ENCODE measurements at regions not wholly inside any gene's neighbourhood (a gene's known extent, or its start where the extent isn't known, plus 50 kb on each side); places are given as distances from the start of the nearest gene placed in this dataset.

DNA sequence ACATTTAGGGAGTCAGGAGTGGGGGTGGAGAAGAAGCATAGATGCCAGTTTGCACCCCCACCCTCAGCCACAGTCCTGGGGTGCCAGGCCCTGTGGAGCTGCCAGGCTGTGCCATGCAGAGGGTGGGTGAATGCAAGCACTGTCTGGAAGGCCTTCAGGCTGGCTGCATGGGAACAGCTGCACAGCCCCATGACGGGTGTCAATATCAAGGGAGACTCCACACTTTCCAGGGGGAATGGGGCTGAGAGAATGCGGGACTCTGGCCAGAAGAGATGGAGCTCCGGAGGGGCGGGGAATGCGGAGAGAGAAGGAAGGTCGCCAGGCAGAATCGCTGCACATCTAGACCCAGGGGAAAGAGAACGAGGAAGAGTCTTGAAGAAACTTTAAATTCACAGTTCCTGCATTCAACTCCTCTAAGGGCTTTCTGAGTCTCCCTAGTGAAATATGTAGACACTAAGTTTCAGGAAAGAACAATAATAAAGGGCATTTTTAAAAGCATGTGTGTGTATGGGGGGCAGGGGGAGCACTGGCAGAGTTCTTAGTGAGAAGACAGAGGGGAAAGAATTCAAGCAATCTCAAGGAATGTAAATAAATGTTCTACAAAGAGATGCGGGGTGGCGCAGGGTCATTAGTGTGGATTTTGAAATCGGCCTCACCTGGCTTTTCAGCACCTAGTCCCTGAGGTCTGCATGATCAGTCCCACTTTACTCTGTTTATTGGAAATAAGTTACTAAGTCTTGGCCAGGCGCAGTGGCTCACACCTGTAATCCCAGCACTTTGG lies 59.1 kb downstream of the BOD1 start:
- DNase-seq = no peak

DNA sequence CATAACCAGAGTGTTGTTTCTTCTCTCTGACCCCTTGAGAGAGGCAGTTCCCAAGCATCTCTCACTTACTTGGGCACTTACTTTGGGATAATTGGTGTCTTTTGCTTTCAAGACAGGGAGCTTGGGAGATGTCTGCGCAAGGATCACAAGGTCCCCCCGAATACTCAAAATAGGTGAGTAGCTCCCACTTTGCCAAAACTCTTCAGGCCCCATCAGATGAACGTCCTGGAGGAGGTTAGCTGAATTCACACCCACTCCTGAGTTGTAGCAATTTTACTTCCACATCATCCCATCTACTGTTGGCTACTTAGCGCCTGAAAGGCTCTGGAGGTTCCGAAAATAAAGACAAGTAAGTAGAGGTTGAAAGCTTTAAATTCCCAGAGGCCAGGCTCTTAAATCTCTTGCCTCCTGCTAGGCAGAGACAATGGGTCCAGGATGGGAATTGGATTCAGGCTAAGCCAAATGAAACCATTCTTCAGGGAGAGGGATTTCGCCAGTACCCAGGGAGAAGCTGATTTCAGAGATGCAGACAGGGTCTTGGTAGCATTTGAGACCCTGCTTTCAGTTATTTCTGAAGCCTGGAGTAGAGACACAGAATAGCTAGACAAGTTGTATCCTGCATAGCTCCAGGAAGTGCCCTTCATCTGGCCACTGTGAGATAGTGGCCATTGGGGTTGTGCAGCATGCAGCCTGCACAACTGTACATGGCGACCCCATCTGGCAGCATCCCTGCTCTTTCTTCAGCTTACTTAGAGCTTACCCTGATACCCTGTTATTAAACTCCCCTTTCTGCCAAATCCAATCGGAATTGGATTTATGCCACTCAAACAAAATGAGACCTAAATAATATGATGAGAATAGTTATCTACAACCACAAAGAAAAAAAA lies 60.1 kb downstream of the BOD1 start:
- no peak for DNase-seq

DNA sequence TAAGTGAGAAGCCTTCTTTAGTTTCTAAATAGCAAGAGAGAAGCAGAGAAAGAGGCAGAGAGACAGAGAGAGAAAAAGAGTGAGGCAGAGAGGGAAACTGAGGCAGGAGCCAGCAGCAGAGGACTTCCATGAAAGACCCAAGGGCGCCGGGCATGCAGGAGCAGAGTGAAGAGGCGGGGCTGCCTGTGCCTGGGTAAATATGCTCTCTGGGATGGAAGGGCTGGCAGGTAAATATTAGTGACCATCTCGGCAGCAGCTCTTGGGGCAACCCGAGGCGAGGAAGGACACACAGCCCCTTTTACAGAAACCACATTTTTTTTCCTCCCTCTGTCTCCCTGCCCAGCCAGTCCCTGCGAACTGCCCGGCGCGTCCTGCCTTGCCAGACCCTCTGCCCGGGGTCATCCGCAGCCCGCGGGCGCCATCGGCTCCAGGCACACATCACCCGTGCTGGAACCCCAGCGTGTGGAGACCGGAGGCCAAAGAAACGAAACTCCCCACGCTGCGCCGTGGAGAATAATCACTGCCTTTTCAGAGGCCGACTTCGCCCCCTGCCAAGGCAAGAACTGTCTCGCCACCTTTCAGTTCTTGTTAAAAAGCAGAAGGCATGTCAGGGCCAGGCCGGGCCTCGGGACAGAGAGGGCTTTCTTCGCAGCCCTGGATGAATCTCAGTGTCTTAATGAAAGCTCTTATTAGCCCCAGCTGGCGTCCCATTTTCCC lies 61.3 kb downstream of the BOD1 start:
- peak; percentile 69 for DNase-seq

DNA sequence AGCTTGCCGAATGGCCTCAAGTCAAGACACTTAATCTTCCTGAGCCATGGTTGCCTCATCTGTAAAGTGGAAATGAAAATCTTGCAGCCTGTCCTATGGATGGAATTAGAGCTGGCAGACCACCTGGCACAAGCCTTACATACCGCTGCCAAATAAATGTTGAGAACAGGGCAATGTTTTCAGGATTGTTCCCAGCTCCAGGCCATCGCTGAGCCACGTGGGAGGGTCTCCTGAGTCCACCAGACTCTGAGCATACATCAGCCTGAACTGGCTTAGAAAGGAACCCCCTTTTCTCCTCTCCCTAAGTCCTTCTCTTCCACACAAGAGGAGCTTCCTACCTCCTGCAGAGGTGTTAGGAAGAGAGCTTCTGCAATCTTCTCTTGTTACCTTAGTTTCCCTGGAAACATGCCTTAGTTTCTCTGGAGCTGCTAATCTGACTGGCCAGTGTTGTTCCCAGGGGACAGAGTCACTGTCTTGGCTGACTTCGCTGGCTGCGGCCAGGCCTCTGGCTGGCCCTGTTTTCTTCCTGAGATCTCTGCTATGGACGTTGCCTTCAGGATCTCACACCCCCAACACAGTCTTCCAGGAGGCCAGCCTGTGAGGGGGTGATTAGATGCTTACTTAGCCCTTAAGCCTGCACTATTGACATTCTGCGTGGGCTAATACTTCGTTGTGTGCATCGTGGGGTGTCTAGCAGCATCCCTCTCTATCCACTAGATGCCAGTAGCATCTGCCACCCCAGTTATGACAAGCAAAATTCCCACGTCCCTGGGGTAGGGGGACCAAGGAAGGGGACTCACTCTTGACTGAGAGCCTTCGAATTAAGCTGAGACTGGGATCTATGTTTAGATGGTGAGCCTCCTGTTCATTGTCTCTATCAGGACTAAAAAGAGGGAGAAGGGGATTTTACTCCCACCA lies 62.2 kb downstream of the BOD1 start:
- no peak for DNase-seq

DNA sequence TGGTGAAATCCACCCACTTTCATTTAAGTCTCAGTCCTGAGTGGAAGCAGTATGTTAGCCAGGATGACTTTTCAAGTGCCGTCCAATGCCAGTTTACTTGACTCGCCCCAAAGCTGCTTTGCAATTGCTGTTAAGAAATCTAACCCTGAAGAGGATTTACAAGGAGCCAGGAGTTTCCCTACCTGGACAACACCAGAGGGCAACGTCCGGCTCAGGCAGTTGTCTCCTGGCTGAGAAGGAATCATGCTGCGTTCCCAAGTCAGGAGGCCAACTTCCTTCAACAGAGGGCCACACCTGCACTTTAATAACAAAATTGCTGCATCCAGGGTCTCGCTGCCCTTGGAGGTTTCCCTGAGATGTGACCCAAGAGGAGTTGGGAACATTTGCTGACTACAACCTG lies 65.8 kb downstream of the BOD1 start:
- no peak for DNase-seq

DNA sequence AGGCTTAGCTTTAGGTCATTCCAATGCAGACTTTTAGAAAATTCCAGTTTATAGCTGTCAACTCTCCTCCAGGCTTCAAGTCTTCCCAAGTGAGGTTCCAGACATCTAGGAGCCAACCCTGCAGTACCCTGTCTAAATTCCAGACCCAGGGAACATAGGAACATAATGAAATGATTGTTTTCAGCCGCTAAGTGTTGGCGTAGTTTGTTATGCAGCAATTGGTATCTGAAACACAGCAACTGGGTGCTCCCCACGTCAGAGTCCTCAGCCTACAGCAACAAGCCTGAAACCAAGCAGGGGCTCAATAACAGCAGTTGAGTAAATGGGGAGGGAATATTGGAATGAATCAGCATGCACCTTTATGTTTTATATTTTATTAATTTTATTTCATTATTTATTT lies 66.8 kb downstream of the BOD1 start:
- no peak for DNase-seq

DNA sequence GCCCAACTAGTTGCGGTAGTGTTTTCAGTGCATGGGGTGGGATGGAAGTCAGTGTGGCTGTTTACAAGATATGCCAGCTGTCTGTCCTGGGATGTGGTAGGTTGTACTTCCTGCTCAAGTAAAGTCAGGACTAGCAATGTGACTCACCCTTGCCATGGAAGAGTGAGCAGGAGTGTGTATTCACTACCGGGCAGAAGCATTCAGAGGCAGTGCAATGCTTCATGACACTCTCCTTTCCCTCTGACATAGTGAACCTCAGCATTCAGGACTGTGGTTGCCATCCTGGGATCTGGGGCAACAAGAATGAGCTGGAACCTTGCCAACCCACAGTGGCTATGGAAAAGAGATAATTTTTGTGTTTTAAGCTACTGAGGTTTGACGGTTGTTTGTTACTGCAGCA lies 68.9 kb downstream of the BOD1 start:
- DNase-seq = no peak

DNA sequence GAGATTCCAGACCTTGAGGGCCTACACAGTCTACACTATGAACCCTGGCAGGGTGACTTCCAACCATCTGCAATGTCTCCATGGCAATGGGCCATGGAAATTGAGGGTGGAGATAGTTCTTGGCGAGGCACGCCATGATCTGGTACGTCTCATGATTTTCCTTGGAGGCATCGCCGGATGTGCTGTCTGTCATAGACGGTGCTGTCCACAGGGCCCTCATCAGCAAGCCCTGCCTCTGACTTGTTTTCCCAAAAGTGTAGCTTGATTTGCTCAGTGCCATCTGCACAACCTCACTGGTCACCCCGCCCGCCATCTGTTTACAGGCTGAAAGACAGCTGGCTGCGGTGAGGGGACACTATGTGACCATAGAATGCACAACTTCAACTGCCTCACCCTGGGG lies 73.5 kb downstream of the BOD1 start:
- no peak for DNase-seq

DNA sequence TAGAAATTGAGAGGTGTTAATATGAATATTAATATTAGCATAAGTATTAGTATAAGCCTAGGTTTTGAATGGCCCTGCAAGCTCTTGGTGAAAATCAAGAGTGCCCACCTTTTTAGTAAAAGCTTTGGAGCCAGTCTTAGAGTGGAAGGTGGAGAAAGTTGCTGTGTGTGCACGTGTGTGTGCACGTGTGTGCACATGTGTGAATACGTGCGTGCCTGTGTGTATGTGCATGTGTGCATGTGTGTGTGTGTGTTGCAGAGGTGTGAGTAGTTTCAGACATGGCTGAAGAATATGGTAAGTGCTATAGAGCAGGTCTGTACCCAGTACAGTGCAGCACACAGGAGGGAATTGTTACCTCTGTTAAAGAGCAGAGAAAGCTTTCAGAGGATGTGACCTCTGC lies 74.3 kb downstream of the BOD1 start:
- DNase-seq = no peak

DNA sequence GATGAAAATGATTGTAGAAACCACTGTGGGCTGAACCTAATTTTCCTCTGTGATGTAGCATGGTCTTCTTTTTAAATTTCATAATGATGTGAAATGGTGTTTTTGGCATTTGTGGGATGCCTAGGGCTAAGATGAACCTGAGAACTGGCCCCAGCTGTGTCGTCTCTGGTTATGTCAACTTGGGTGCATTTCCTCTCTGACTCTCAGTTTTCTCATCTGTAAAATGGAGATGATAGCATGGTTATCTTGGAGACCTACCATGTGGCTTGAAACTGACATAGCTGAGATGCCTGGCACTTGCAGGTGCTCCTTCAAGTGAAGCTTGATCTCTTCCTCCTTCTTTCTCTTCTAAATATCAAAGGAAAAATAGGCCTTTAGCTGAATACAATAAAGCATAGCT lies 77.8 kb downstream of the BOD1 start:
- no peak for DNase-seq

DNA sequence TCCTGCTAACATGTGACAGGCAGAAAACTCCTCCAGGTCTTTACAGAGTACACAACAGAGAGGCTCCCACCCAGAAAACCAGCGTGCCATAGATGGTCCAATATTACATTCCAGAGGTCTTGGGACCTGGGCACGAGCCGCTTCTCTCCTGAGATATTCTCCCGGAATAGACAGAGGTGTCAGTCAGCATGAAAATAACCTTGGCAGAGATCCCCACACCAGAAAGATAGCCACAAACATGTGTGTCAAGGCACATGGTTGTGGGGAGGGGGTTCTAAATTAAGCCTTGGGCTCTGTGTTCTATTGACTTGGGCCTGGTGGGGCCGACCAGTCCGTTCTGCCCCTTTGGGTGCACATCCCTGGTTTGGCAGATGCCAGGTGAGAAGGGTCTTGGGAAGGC lies 78.4 kb downstream of the BOD1 start:
- no peak for DNase-seq

DNA sequence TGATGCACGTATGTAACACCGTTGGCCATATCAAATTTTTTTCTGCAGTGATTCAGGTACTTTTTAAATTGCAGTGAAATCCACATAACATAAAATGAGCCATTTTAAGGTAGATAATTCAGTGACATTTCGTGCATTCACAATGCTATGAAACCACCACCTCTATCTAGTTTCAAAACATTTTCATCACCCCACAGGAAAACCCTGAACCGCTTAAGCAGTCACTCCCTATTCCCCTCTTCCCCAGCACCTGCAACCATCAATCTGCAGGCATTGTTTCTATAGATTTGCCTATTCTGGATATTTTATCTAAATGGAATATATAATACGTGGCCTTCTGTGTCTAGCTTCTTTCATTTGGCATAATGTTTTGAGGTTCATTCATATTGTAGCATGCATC lies 79.2 kb downstream of the BOD1 start:
- no peak for DNase-seq

DNA sequence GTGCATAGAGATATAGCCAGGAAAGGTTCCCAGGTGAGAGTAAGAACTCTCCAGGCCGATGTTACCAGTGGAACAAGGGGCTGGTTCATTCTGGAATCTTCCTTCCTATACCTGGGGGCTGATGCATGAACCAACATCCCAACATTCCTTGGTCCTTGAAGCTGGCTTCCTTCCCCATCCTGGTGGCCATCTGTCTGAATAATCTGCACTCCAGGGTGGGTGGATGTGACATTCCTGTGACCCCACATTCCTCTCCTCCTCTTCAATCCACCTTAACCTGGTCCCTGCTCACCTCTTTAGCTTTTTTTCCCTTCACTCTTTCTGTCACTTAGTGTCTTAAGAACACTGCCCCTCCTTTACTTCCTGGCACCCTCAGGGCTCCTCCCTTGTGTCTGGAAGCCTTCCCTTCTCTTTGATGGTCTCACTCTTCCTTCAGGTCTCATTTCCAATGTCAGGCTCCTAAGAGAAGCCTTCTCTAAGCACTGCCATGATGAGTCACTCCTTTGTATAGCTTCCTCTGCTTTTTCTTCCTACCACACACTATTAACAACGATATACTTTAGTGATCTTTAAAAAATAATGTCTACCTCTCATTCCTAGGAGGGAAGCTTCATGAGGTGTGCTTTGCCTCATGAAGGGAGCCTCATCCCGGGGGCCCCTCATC lies 80.3 kb downstream of the BOD1 start:
- DNase-seq = no peak

DNA sequence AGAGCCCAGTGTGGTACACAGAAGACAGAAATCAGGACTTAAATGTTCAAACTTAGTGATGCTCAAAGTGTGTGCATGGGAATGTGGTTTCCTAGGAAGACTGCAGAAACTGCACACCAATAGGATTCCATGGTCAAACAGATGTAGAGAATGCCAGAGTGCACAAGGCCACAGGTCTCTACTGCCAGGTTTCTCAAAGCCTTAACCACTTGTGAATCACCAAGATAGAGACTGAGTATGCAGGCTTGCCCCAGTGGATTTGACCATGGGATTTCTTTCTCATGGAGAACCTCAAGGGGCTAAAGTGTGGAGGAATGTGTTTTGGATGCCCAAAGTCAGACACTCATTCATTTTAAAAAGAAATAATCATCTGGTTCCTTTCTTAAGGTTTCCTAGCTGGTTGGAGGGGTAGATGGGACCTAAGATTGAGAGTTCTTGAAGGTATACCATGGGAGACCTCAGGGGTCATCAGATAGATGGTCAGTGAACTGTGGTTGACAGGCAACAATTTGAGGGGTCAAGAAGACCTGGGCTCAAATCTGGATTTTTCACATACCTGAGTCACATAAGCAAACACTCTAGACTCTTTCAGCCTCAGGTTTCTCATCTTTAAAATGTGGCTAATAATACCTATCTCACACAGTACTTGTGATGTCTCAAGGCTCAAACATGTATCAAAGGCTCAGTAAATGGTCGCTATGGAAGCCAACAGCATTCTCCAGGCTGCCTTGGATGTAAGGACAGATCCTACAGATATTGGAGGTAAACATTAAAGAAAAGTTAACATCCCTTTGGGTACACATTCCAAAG lies 81.1 kb downstream of the BOD1 start:
- no peak for DNase-seq

DNA sequence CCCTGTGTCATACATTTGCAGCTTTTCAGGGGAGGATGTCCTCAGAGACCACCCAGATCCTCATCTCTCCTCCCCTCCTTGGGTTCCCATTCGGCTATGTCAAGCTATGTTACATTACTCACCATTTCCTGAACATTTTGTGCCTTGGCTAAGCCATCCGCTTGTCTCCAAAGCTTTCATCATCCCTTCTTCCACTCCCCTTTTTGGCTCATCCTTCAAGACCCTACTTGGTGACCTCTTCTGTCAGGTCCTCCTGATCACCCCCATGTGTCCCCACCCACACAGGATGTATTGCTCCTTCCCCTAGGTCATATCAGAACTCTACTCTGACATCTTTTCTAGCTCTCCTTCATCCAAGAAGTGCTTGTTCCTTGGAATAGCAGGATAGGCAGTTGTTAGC lies 81.8 kb downstream of the BOD1 start:
- no peak for DNase-seq

DNA sequence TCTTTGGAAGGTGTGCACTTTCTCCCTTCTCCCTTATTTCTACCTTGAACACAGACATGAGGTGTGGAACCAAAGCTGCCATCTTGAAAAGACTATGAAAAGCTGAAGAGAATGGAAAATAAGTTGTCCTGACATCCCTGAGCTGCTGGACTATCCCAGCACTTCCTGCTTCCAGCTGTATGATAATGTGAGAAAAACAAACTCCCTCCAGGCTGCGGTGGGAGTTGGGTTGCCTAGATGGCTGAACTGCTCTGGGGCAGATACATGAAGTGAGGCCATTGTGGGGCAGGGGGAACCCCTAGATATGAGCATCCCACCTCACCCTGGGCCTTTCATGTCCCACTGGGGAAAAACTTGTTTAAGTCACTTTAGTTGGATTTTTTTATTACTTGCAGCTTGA lies 82.4 kb downstream of the BOD1 start:
- DNase-seq = no peak

DNA sequence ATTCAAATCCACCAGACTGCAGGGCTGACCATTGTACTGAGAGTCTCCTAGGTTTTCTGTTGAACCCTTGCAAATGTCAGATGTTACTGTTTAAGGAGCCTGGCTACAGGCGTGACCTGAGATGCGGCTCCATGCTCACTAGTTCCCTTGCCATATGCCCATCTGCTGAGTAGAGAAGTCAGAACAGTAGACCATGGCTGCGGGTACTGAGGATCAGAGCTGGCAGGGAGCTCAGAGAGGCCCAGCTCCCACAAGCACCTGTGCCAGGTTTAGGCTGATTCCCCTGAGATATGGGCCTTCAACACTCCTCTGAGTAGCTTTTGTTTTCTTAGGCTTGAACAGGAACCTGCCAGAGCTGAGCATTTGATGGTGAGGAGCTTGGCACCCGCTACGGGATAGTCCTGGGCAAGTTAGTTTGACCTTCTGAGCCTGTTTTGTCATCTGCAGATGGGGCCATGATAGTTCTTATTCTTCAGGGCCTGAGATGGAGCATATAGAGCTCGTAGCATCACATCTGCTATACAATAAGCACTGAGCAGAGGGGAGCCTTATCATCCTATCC lies 83.7 kb downstream of the BOD1 start:
- DNase-seq = no peak

DNA sequence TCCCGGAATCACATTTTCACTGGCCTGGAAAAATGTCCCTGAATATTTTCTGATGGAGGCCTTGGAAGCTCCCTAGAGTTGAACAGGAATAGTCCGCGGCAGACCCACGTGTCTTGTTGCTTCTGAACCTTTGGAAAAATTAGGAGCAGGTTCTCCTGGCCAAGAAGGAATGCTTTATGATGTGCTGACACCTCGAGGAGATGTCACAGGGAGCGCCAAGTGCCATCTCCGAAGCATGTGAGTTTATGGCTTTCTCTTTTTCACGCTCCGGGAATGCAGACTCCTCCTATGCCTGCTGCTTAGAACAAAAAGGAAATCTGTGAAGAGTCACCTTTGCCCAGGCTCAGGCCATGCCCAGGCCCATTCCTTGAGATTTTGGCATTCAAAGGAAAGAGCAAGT lies 84.6 kb downstream of the BOD1 start:
- no peak for DNase-seq

DNA sequence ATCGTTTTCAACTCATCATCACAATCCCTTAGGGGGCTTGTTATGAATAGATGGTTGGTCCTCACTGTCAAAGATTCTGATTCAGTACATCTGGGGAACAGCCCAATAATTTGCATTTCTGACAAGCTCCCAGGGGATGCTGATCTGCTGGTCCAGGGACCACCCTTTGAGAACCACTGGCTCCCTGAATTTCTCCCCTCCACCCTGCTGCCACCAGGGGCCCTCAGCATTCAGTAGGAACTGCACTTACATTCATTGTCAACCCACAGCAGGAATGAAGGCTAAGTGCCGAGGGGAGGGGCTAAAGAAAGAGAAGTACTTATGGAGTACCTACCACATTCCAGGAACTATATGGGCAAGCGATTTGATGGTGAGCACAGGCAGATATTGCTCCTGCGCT lies 85.9 kb downstream of the BOD1 start:
- DNase-seq = peak; percentile 37

DNA sequence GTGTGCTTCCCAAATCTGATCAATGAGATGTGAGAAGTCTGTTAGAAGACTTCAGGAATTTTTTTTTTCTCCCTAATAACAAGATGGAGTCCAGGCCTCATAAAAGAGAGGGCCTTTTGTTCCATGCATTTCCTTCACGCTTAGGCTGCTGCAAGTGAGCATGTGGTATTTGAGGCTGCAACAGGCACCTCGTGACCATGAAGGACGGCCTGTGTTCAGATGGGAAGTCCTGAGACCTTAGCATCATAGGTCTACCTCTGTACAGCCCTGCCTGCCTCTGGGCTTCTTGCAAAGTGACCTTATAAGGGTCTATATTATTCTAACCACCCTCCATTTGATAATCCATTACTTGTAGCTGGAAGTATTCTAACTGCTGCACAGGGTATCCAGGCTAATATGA lies 86.6 kb downstream of the BOD1 start:
- DNase-seq = no peak

DNA sequence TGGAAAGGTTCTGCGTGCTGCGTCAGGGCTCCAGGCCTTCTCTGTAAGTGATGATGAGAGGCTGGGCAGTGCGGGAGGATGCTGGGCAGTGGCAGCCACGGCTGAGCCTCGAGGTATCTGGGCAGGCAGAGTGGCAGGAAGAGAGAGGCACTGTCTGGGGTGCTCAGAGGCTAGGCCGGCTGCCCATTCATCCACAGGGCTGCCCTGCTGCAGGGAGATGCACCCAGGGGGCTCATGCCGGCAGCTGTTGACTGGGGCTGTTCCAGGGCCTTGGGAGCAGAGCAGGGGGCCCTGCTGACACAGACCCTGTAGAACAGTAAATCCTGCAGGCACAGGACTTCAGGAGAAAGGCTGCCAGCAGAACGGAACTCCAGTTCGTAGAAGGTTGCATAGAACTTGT lies 88.8 kb downstream of the BOD1 start:
- no peak for DNase-seq

Measured in retina (tissue), 1 donor.